ENCODE measurements at regions not wholly inside any gene's neighbourhood (a gene's known extent, or its start where the extent isn't known, plus 50 kb on each side); places are given as distances from the start of the nearest gene placed in this dataset.

DNA sequence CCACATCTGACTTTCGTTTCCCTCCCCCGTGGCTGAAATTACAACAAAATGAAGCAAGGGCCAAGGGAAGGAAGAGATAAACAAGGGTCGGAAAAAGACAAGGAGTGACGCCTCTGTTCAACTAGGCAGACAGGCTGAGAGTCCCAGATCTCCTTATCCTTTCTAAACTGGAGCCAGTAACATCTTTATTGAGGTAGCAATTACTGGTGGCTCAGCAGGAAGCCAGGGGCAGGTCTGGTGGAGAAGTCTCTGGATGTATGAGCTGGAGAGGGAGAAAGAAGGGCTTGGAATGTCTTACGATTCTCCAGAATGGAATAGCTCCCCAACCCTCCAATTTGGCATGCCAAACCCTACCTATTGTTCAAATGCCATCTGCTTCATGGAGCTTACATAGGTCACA is 190.8 kb upstream of the BRINP1 start:
- Histone ChIP-seq H3K36me3 (no peaks in the 10 kb centered on the region), H3K9me3 (no peaks in the 10 kb centered on the region), H3K4me1 (no peaks in the 10 kb centered on the region), H3K9ac (ENCODE audit: low read depth in 2 of 2, low read length in 2 of 2) (no peak overlapping the region), H3K27me3 (no peaks in the 10 kb centered on the region), H3K4me3 (no peak overlapping the region), H3K27ac (no peak overlapping the region)
- intact Hi-C loops (cut with DNase I), result loop anchor here (10.0 kb wide), 1 partner anchor 915 kb away; no protein-coding TSS in a partner anchor
- TF ChIP-seq, protein P1, sequence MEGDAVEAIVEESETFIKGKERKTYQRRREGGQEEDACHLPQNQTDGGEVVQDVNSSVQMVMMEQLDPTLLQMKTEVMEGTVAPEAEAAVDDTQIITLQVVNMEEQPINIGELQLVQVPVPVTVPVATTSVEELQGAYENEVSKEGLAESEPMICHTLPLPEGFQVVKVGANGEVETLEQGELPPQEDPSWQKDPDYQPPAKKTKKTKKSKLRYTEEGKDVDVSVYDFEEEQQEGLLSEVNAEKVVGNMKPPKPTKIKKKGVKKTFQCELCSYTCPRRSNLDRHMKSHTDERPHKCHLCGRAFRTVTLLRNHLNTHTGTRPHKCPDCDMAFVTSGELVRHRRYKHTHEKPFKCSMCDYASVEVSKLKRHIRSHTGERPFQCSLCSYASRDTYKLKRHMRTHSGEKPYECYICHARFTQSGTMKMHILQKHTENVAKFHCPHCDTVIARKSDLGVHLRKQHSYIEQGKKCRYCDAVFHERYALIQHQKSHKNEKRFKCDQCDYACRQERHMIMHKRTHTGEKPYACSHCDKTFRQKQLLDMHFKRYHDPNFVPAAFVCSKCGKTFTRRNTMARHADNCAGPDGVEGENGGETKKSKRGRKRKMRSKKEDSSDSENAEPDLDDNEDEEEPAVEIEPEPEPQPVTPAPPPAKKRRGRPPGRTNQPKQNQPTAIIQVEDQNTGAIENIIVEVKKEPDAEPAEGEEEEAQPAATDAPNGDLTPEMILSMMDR (IDR thresholded peaks at IDR 0.05), result no peak
- no peak for DNase-seq

DNA sequence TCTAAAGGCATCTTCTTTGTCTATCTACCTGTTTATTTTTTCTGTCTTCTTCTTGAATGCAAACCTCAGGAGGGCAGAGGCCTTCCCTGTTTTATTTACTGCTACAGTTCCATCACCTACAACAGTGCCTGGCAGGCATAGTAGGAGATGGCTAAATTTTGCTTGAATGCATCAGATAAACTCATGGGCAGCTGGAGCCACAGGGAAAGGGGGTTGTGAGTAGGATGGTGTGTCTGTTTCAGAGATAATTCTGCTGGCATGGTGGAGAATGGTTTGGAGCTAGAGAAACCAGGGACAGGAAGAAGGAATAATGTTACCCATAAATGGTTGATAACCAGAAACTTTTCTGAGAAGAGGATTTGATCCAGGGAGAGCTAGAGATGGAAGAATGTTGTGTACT is 189.8 kb upstream of the BRINP1 start:
- H3K4me3 ChIP-seq, result no peak overlapping the region
- TF ChIP-seq, protein P1 (IDR thresholded peaks at IDR 0.05), result no peak
- H3K27ac ChIP-seq, result no peak overlapping the region
- no peak overlapping the region for H3K9ac ChIP-seq (ENCODE audit: low read depth in 2 of 2, low read length in 2 of 2)
- no peaks in the 10 kb centered on the region for H3K4me1 ChIP-seq
- DNase-seq, result no peak
- no peaks in the 10 kb centered on the region for H3K27me3 ChIP-seq
- no peaks in the 10 kb centered on the region for H3K9me3 ChIP-seq
- intact Hi-C loops (cut with DNase I), result loop anchor here (10.0 kb wide), 1 partner anchor 916 kb away; no protein-coding TSS in a partner anchor
- no peaks in the 10 kb centered on the region for H3K36me3 ChIP-seq

- H3K27ac ChIP-seq, result no peak overlapping the region
These were observed 187.1 kb upstream of the BRINP1 start for GRCh38 chr9:119556129-119556875.

GRCh38 chr9:119544492-119544891 is 175.3 kb upstream of the BRINP1 start:
- no peaks in the 10 kb centered on the region for H3K4me1 ChIP-seq
- H3K9ac ChIP-seq (ENCODE audit: low read depth in 2 of 2, low read length in 2 of 2), result no peak overlapping the region
- TF ChIP-seq, protein P1 (IDR thresholded peaks at IDR 0.05), result no peak
- no peaks in the 10 kb centered on the region for H3K27me3 ChIP-seq
- H3K4me3 ChIP-seq, result no peak overlapping the region
- intact Hi-C loops (cut with DNase I), result no loop called here
- no peaks in the 10 kb centered on the region for H3K9me3 ChIP-seq
- DNase-seq, result no peak
- no peaks in the 10 kb centered on the region for H3K36me3 ChIP-seq
- H3K27ac ChIP-seq, result no peak overlapping the region

More at GRCh38 chr9:119556129-119556875, 187.1 kb upstream of the BRINP1 start:
- Histone ChIP-seq H3K27me3 (no peaks in the 10 kb centered on the region), H3K36me3 (no peaks in the 10 kb centered on the region), H3K4me3 (peak overlapping the region; percentile 14), H3K9me3 (no peaks in the 10 kb centered on the region), H3K4me1 (no peaks in the 10 kb centered on the region), H3K9ac (ENCODE audit: low read depth in 2 of 2, low read length in 2 of 2) (peak overlapping the region in 1 of 2 donors; percentile 31)
- intact Hi-C loops (cut with DNase I), result loop anchor here (10.0 kb wide), 1 partner anchor 918 kb away; no protein-coding TSS in a partner anchor
- DNase-seq, result peak; percentile 77
- TF ChIP-seq, protein P1 (IDR thresholded peaks at IDR 0.05), result peak; percentile 94

GRCh38 chr9:119537138-119537537 is 167.9 kb upstream of the BRINP1 start:
- intact Hi-C loops (cut with DNase I), result no loop called here
- Histone ChIP-seq H3K9me3 (no peaks in the 10 kb centered on the region), H3K27ac (no peak overlapping the region), H3K9ac (ENCODE audit: low read depth in 2 of 2, low read length in 2 of 2) (no peak overlapping the region), H3K4me3 (no peak overlapping the region), H3K27me3 (no peaks in the 10 kb centered on the region), H3K4me1 (no peaks in the 10 kb centered on the region), H3K36me3 (no peaks in the 10 kb centered on the region)
- no peak for DNase-seq
- TF ChIP-seq, protein P1 (IDR thresholded peaks at IDR 0.05), result no peak
